SW480 (cell line): ENCODE measurements at regions not wholly inside any gene's neighbourhood (a gene's known extent, or its start where the extent isn't known, plus 50 kb on each side); places are given as distances from the start of the nearest gene placed in this dataset.
A peak's percentile ranks its signal among the peaks of the same experiment; 100 is the strongest.
"Not testable (repeated sequence)": the region's sequence is repeated elsewhere in the genome, so short reads cannot be mapped to it uniquely, and the experiment has no call there.

ENCODE experiments used
- DNase-seq: peaks from one replicate; pipeline ENCODE4 v3.0.0-alpha.2; 2016; ENCODE audit warnings: low spot score

GRCh38 chr4:158051401-158052235, 121.2 kb downstream of the GASK1B start:
- no peak for DNase-seq

DNA sequence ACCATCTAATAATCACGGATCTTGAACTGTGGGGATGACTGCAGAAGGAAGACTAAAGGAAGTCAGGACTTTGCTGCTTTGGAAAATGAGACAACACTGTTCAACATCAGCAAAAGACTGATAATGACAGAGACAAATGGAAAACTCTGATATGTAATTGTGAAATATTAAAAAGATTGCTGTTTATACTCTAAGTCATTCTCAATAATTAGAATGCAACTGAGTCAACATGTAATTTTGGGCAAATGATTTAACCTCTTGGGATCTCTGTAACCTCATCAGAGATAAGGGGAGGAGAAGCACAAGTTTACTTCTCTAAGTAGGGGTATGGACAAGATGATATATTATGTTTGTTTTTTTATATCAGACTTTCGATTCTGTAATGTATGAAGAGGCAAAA, 121.9 kb downstream of the GASK1B start:
- DNase-seq: no peak

GRCh38 chr4:158046345-158046744, 126.5 kb downstream of the GASK1B start:
- DNase-seq: no peak

GRCh38 chr4:158043971-158044618, 128.7 kb downstream of the GASK1B start:
- DNase-seq: no peak

- DNase-seq: no peak
Measured at GRCh38 chr4:158042591-158043030, 130.2 kb downstream of the GASK1B start.

DNA sequence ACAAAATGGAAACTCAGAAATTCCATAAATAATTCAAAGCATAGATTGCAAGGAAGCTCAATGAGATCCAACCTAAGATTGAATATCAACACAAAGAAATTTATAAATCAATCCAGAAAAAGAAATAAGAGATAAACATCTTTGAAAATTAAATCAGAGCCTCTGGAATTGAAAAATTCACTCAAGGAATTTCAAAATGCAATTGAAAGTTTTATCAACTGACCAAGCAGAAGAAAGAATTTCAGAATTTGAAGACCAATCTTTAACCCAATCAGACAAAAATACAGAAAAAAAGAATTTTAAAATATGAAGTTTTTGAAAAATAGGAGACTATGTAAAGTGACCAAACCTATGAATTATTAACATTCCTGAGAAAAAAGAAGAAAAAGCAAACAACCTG, 134.1 kb downstream of the GASK1B start:
- no peak for DNase-seq

DNA sequence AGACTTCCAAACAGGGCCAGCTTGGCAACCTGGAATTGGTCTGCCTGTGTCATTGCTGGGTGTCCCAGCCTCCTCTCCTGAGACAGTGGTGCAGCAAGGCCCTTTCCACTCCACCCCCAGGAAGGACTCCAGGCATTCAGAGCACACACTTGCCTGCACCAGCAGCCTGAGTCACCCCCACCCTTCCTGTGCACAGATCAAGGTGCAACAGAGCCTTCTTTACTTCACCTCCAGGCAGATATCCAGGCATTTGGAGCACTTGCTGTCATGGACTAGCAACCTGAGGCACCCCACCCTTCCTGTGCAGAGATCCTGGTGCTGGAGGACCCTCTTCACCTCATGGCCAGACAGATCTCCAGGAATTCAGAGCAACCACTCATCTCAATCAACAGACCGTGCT, 135.8 kb downstream of the GASK1B start:
- no peak for DNase-seq

- no peak for DNase-seq
Measured at GRCh38 chr4:158035662-158036195, 137.1 kb downstream of the GASK1B start.

- DNase-seq: no peak
Measured at GRCh38 chr4:158033416-158034120, 139.3 kb downstream of the GASK1B start.

GRCh38 chr4:158032733-158033415, 140.0 kb downstream of the GASK1B start:
- DNase-seq: no peak

DNA sequence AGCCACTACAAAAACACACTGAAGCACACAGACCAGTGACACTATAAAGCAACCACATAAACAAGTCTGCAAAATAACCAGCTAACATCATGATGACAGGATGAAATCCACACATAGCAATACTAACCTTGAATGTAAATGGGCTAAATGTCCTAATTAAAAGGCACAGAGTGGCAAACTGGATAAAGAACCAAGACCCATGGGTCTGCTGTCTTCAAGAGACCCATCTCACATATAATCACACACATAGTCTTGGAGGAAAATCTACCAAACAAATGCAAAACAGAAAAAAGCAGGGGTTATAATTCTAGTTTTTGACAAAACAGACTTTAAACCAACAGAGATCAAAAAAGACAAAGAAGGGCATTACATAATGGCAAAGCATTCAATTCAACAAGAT, 144.4 kb downstream of the GASK1B start:
- DNase-seq: not testable (repeated sequence)

DNA sequence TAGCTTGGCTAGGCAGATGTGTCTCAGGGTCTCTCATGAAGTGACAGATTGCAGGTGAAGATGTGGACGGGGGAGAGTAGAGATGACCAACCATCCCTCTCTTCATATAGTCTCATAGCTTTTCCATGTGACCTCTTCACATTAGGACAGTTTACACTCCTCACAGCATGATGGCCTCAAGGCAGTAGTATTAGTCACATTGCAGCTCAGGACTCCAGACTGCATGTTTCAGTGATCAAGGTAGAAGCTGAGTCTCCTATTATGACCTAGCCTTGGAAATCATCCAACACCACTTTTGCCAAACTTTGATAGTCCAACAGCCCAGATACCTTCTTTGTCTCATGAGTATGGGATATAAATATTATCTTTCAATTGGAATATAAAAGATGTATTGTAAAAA, 147.7 kb downstream of the GASK1B start:
- no peak for DNase-seq

GRCh38 chr4:158020734-158021346, 152.0 kb downstream of the GASK1B start:
- peak; percentile 0 for DNase-seq

- DNase-seq: peak; percentile 18
Measured at GRCh38 chr4:158020176-158020575, 152.6 kb downstream of the GASK1B start.

GRCh38 chr4:158018831-158019230, 154.0 kb downstream of the GASK1B start:
- no peak for DNase-seq

DNA sequence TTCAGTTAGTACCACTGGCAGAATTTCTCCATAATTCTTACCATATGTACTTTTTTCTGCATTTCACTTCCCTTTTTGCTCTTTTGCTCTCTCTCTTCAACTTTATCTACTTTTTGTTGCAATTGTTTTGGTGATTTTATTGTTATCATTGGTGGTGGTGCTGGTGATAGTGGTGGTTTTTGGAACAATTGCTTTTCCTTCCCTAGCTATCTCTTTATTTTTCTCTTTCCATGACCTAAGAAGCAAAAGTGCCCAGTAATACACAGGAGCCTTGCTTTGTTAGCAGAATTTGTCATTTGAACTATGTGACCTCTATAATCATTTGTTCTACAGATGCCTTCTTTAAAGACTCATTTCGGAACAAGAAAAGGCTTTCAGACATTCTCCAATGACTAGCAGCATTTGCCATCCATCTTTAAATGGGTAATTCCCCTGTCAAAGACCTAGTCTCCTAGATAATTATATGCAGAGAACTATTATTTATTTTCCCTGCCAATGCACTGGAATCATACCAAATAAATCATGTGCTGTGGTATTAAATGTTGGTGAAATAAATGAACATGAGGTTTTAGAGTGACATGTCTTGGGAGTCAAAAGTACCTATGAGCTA, 154.5 kb downstream of the GASK1B start:
- DNase-seq: no peak

DNA sequence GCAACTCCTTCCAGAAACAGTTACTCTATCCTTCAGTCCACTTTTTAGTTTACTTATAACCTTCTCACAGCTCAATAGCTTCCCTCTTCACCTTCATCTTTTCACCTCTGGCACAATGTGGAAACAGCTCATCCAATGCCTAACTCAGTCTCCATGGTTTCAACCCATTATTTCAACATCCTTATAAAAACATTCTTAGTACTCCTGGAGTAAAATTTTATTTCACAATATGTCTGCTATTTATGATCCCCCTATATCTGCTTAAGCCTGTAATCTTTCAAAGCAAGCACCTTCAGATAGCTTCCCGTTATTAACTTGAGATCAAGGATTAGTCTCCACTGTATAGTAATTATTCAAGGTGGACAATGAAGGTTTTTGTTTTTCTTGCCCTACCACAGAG, 156.3 kb downstream of the GASK1B start:
- no peak for DNase-seq

DNA sequence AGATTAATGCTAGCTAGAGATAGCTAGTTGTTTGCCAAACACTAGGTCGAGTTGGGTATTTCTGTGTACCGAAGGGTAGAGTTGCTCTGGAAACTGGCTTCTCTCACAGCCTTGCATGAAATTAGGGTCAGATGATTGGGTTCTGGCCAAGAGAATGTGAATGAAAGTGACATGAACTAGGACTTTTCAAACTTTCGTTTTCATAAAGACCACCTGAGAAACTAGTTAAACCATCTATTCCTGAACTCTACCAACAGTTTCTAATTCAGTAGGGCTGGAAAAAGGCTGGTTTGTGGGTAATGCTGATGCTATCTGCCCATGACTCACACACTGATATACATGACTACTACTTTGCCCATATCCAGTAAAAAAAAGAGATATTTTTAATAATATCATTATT, 157.6 kb downstream of the GASK1B start:
- DNase-seq: no peak

DNA sequence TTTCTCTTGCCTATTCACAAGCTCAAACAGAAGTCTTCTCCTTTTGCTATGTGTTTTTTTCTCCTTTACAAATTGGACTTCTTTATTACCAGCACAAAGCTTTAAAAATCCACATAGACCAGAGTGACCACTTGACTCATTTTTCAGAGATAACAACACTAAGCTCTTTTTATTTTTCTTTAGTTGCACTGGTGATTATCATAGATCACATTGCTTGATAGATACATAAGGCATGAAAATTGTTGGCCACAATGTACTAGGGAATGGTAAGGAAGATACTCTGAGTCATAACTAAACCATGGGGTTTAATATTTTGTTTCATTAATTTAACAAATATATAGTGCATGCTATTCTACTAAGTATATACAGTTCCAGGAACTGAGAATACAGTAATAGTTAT, 159.0 kb downstream of the GASK1B start:
- DNase-seq: no peak

- no peak for DNase-seq
Measured at GRCh38 chr4:158010361-158010760, 162.5 kb downstream of the GASK1B start.

DNA sequence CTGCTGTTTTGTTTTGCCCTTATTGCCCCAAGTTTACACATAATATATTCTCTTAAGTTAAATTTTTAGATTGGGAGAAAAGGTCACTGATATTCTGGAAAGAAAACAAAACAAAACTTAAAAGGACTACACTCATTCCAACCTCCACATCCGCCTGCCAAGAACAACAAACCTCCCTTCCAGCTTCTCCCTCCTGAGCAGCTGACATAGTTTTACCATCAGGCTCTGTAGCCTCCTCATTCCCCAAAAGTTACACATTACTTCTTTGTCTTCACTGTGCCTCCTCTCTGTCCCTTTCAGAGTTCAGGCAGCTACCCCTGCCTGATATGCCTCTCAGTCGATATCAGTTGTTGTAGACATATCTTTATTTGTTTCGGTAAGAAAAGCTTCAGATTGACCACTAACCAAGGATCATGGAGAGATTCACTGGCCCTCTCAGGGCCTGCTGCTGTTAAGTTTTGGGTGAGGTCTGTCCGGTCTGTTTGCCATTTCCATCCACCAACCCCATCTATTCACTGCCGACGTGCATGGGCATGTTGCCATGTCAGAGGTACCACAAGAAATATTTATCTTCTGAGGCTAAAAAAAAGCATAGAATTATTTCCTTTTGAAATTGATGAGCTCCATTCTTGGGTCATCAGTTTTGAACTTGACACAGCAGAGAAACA, 164.1 kb downstream of the GASK1B start:
- no peak for DNase-seq
